HG03097 (cell line): ENCODE measurements at regions not wholly inside any gene's neighbourhood (a gene's known extent, or its start where the extent isn't known, plus 50 kb on each side); places are given as distances from the start of the nearest gene placed in this dataset.
"Not testable (repeated sequence)": the region's sequence is repeated elsewhere in the genome, so short reads cannot be mapped to it uniquely, and the experiment has no call there.

Experiments used
- ATAC-seq: cut with Tn5 transposase; IDR thresholded peaks from one replicate; pipeline ENCODE4 v1.9.1; 2021; ENCODE audit not compliant: unreplicated experiment, low FRiP score

GRCh38 chr15:20272422-20273184 lies 269.0 kb downstream of the GOLGA6L6 start:
- no peak for ATAC-seq

GRCh38 chr15:20271647-20272046 lies 270.0 kb downstream of the GOLGA6L6 start:
- ATAC-seq = no peak

- ATAC-seq = not testable (repeated sequence)
Observed at GRCh38 chr15:20269956-20270355, 271.6 kb downstream of the GOLGA6L6 start.

- not testable (repeated sequence) for ATAC-seq
Observed at GRCh38 chr15:20267996-20268395, 273.6 kb downstream of the GOLGA6L6 start.

GRCh38 chr15:20267051-20267730 lies 274.4 kb downstream of the GOLGA6L6 start:
- ATAC-seq = not testable (repeated sequence)

GRCh38 chr15:20265710-20266109 lies 275.9 kb downstream of the GOLGA6L6 start:
- not testable (repeated sequence) for ATAC-seq

- not testable (repeated sequence) for ATAC-seq
Observed at GRCh38 chr15:20261321-20262280, 280.0 kb downstream of the GOLGA6L6 start.

GRCh38 chr15:20260650-20261049 lies 280.9 kb downstream of the GOLGA6L6 start:
- not testable (repeated sequence) for ATAC-seq

- ATAC-seq = not testable (repeated sequence)
Observed at GRCh38 chr15:20259559-20260190, 281.9 kb downstream of the GOLGA6L6 start.

GRCh38 chr15:20256394-20256793 lies 285.2 kb downstream of the GOLGA6L6 start:
- ATAC-seq = not testable (repeated sequence)

- not testable (repeated sequence) for ATAC-seq
Observed at GRCh38 chr15:20255641-20256040, 286.0 kb downstream of the GOLGA6L6 start.

GRCh38 chr15:20253047-20253615 lies 288.5 kb downstream of the GOLGA6L6 start:
- not testable (repeated sequence) for ATAC-seq

GRCh38 chr15:20252040-20252439 lies 289.6 kb downstream of the GOLGA6L6 start:
- ATAC-seq = not testable (repeated sequence)

GRCh38 chr15:20251214-20252005 lies 290.2 kb downstream of the GOLGA6L6 start:
- ATAC-seq = not testable (repeated sequence)

- ATAC-seq = not testable (repeated sequence)
Observed at GRCh38 chr15:20250206-20250605, 291.4 kb downstream of the GOLGA6L6 start.

GRCh38 chr15:20249677-20249970 lies 292.0 kb downstream of the GOLGA6L6 start:
- not testable (repeated sequence) for ATAC-seq

- not testable (repeated sequence) for ATAC-seq
Observed at GRCh38 chr15:20248434-20248833, 293.2 kb downstream of the GOLGA6L6 start.

GRCh38 chr15:20247137-20247536 lies 294.5 kb downstream of the GOLGA6L6 start:
- ATAC-seq = not testable (repeated sequence)

- not testable (repeated sequence) for ATAC-seq
Observed at GRCh38 chr15:20246624-20247023, 295.0 kb downstream of the GOLGA6L6 start.
